GM12865 (cell line): ENCODE measurements at regions not wholly inside any gene's neighbourhood (a gene's known extent, or its start where the extent isn't known, plus 50 kb on each side); places are given as distances from the start of the nearest gene placed in this dataset.

Experiments
- DNase-seq: peaks from one replicate; pipeline ENCODE4 v3.0.0; 2010; ENCODE audit warnings: low read depth
- H3K4me3 ChIP-seq: 2 replicates; pipeline ENCODE4 v1.5.1; 2011; ENCODE audit warnings: mild to moderate bottlenecking, low read depth, low read length, control low read depth
- TF ChIP-seq, protein P1 (sequence below): IDR thresholded peaks from 2 replicates; pipeline ENCODE4 v1.5.1; 2011; ENCODE audit warnings: low read length, control low read depth, low read depth, inconsistent platforms; ENCODE audit not compliant: insufficient read depth; ENCODE audit errors: missing control alignments

DNA sequence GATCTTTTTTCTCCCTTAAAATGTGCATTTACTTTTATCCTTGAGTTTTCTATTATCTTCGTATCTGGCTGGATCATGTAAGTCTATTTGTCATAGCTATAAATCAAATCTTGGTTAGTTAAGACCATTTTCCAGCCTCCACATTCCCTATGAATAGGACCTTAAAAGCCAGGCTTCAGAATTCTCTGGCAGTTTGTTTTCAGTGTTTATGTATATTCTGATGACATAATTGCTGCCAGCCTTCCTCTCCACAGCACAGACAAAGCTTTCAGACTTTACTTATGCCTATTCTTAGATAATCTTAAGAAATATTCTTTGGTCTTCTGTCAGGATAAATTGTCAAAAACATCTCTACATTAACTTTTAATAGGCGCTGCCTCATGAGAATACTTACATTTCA is 870.8 kb upstream of the SPRY2 start:
- TF ChIP-seq, protein P1, sequence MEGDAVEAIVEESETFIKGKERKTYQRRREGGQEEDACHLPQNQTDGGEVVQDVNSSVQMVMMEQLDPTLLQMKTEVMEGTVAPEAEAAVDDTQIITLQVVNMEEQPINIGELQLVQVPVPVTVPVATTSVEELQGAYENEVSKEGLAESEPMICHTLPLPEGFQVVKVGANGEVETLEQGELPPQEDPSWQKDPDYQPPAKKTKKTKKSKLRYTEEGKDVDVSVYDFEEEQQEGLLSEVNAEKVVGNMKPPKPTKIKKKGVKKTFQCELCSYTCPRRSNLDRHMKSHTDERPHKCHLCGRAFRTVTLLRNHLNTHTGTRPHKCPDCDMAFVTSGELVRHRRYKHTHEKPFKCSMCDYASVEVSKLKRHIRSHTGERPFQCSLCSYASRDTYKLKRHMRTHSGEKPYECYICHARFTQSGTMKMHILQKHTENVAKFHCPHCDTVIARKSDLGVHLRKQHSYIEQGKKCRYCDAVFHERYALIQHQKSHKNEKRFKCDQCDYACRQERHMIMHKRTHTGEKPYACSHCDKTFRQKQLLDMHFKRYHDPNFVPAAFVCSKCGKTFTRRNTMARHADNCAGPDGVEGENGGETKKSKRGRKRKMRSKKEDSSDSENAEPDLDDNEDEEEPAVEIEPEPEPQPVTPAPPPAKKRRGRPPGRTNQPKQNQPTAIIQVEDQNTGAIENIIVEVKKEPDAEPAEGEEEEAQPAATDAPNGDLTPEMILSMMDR: no peak
- DNase-seq: no peak
- no peak overlapping the region for H3K4me3 ChIP-seq

DNA sequence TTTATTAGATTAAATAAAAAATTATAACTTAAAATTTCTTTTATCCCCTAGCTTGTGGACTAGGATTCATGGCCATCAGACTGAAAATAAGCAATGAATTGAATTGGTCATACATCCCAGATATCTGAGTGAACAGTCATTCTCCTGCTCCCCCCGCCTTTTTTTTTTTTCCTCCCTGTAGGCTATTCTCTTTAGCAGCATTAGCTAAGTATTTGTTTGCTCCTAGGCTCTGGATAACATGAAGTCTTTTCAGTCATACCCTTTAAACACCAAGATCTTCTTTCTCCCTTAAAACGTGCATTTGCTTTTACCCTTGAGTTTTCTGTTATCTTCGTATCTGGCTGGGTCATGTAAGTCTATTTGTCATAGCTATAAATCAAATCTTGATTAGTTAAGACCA is 866.7 kb upstream of the SPRY2 start:
- no peak for DNase-seq
- H3K4me3 ChIP-seq: no peak overlapping the region
- TF ChIP-seq, protein P1: no peak

DNA sequence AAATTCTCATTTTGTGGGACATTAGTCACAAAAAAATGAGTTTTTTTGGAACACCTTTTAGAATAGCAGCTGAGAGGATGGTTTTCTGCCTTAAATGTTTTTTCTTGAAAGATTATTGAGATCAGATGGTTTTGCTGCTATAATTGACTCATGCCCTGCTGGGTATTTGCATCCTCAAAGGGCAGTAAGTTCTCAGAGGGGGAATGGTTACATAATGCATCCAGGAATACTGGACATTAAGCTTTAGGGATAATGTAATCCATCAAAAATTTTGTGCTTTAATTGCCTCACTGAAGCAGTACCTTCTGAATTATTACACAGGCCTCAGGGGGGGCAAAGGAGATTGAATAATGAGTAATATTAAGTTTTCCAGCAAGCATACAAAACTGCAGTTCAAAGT is 866.3 kb upstream of the SPRY2 start:
- no peak overlapping the region for H3K4me3 ChIP-seq
- TF ChIP-seq, protein P1: no peak
- no peak for DNase-seq

DNA sequence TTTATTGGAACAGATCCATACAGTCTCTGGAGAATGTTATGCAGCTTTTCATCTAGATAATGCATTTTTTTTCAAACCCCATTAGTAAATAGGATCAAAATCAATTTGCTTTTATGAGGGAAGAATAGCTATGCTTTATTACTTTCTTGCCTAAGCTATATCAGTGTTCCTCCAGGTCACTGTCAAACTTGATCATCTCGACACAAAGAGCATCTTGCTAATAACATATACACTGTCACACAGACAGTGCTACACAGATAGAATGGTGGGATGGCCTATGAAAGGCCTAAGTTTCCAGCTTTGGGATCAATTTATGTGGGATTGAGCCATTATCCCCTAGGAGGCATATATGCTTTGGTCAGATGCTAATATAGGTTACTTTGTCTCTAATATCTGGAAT is 862.9 kb upstream of the SPRY2 start:
- no peak for DNase-seq
- TF ChIP-seq, protein P1: no peak
- no peak overlapping the region for H3K4me3 ChIP-seq

DNA sequence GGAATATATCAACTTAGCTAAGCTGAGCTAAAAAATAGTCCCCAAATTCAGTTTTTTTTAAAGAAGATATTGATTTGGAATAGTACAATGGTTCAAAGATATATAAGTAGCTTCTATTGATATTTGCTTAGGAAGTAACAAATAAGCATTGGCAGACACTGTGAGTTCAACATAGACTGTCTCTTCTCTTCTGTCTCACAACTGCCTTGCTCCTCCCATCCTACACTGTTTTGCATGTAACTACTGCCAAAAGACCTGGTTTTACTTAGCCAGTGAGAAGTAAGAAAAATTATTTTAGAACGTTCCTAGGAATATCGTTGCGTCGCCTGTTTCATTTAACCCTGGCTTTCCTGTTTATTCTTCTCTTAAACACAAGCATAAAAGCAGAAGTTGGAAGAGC is 859.0 kb upstream of the SPRY2 start:
- DNase-seq: no peak
- TF ChIP-seq, protein P1: no peak
- H3K4me3 ChIP-seq: no peak overlapping the region

DNA sequence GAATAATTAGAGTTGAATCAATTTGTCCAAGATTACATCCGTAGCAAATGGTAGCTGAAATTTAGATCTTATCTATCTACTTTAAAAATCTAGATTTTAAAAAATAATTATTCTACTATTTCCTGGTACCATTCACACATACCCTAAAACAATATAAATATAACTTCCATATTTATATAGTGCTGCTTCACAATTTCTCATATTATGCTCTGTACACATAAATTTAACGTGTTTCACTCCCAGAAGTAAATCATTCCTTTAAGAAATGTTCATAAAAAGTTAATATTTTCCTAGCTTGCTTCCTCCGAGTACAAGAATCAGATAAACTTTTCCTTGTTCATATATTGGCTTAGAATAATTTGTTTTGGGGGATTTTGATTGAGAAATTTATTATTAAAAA is 857.0 kb upstream of the SPRY2 start:
- TF ChIP-seq, protein P1: no peak
- no peak overlapping the region for H3K4me3 ChIP-seq
- DNase-seq: no peak

DNA sequence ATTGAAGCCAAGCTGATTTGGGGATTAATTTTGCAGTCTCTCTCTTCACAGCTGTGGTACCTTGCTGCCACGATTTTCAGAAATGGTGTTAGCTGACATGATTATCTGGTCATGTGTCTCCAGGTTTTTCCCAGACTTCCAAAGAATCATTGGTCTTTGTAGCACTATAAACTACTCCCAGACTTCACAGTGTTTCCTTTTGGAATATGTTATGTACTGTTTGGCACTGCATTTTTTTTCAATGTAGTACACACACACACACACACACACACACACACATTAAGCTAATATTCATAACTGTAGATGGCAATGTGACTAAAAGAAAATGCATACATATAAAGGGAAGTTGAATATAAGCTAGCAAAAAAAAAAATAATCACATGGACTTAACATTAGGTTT is 856.6 kb upstream of the SPRY2 start:
- H3K4me3 ChIP-seq: no peak overlapping the region
- DNase-seq: no peak
- TF ChIP-seq, protein P1: no peak
